ENCODE measurements at regions not wholly inside any gene's neighbourhood (a gene's known extent, or its start where the extent isn't known, plus 50 kb on each side); places are given as distances from the start of the nearest gene placed in this dataset.

- no peak for DNase-seq
Observed at GRCh38 chr12:94813314-94813713, 163.0 kb upstream of the TMCC3 start.

DNA sequence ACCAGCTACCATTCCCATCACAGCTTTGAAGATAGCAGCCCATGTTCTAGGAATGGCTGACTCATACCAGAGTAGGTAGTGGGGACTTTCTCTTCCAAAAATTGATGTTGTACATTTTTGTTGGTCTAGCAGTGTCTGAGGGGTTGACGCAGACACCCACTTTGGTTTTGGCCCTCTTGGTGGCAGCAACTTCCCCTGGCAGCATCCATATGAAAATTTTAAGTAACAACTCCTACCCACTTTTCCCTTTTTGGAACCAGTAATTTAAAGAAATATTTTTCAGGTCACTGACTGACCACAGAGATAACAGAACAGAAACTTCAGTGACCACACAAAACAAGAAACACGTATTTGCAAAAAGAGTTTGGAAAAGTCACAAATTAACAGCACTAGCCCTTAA lies 162.0 kb upstream of the TMCC3 start:
- DNase-seq, result no peak

DNA sequence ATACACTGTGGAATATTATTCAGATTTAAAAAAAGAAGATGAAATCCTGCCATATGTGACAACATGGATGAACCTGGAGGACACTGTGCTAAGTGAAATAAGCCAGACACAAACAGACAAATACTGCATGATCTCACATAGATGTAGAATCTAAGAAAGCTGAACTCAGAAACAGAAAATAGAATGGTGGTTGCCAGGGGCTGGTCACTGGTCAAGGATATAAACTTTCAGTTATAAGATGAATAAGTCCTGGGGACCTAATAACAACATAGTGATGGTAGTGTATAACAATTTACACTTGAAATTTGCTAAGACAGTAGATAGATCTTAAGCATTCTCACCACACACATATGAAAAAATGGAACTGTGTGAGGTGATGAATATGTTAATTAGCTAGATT lies 161.3 kb upstream of the TMCC3 start:
- no peak for DNase-seq

GRCh38 chr12:94807951-94808350 lies 157.6 kb upstream of the TMCC3 start:
- DNase-seq, result no peak

GRCh38 chr12:94806617-94807016 lies 156.3 kb upstream of the TMCC3 start:
- no peak for DNase-seq

- DNase-seq, result no peak
Observed at GRCh38 chr12:94805749-94806529, 155.6 kb upstream of the TMCC3 start.

GRCh38 chr12:94803939-94804338 lies 153.6 kb upstream of the TMCC3 start:
- DNase-seq, result no peak

- DNase-seq, result no peak
Observed at GRCh38 chr12:94802796-94803195, 152.4 kb upstream of the TMCC3 start.

DNA sequence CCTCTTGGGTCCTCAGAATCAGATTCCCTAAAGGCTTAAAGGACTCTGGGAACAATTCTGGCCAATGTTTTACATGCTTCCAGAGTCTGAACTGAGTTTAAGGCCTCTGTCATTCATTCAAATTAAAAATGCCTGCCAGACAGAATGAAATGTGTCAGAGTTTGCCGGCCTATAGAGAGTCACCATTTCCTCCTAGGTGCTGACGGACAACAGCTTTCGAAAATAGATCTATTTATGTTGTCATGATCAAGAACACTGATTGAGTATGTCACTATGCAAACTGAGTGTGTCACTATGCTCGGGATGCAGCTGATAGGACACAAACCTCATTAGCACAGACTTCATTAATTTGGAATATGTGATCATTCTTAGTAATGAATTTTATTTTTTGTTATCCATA lies 151.4 kb upstream of the TMCC3 start:
- DNase-seq, result no peak

DNA sequence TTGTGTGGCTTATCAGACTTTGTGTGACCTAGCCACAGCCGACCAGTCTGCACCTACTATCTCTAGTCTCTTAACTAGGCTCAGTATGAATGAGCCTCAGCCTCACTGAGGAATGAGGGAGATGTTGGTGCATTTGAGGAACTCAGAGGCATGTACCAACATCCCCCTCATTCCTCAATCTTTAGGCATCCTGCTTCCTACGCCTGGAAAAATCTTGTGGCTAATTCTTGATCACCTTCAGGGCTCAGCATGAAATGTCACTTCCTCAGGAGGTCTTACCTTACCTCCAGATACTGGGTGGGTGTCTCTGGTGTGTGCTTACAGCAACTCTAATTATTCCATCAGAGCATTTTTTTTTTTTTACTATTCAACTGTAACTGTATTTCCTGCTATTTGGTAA lies 148.8 kb upstream of the TMCC3 start:
- DNase-seq, result no peak

GRCh38 chr12:94798113-94798512 lies 147.8 kb upstream of the TMCC3 start:
- DNase-seq, result no peak

- no peak for DNase-seq
Observed at GRCh38 chr12:94795520-94795919, 145.2 kb upstream of the TMCC3 start.

DNA sequence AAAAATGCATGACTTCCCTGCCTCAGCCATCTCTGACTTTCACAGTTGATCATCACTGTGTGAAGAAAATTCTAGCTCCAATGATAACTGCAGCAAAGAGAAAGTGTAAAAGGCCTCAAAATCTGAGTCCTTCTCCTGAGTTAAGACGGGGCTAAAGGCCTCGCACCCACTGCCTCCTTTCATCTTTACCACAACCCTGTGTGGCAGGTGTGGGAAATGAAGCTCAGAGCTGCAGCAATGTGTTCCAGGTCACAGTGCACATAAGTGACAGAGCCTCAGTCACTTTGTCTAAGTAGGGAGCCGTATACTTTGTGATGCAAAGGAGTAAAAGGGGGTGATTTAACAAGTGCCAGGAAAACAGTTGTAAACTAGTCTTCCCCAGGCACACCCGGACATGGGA lies 144.7 kb upstream of the TMCC3 start:
- no peak for DNase-seq

- no peak for DNase-seq
Observed at GRCh38 chr12:94793191-94793595, 142.8 kb upstream of the TMCC3 start.

DNA sequence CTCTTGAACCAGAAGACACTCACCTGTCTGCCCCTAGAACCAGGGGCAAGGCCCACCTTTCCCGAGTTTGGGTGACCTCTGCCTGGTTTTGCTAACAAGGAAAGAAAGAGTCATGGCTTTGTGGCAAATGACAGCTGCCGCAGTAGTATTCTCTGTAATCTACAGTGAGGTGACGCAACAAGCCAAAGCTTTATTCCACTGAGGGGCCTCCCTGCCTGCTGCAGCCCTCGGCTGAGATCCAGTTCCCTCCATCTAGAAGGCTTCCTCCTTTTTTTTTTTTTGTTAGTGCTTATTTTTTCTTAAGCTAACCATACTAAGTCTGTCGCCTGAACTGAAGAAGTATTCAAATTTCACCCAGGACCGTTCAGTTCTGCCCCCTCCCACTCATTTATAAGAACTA lies 142.3 kb upstream of the TMCC3 start:
- DNase-seq, result peak in 1 of 2 donors; percentile 16

- DNase-seq, result no peak
Observed at GRCh38 chr12:94791933-94792332, 141.6 kb upstream of the TMCC3 start.

DNA sequence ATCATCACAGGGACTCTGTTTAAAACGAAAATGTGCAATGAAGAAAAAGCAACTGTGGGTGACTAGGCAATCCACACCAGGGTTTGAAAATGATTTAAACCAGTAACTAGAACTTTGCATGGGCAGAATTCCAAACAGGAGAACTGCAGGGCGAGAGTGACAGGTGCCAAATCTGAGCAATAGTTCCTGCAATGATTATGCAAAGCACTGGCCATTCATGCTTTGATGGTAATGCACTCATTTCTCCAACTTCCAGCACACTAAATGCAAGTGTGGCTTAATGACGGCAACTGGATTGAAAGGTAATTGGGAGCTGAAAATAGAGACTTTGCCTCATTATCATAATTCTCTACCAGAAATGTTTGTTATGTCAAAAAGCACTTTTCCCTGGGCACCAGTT lies 140.5 kb upstream of the TMCC3 start:
- no peak for DNase-seq

DNA sequence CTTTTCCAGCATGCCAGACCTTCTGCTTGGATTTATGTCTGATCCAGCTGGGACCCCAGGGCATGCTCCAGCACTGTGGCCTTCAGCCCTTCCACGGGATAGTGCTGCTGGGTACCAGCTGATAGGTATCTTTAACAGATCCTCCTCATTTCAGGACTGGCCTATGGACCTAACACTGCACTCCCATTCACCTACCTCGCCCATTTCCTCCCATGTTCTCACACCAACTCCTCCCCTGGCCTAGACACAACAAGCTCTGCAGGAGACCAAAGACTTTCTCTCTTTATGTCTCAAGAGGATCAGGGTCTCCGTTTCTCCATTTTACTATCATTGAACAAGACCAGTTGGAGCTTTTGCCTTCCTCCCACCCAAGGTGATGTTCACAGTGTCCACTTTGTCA lies 140.0 kb upstream of the TMCC3 start:
- DNase-seq, result no peak

DNA sequence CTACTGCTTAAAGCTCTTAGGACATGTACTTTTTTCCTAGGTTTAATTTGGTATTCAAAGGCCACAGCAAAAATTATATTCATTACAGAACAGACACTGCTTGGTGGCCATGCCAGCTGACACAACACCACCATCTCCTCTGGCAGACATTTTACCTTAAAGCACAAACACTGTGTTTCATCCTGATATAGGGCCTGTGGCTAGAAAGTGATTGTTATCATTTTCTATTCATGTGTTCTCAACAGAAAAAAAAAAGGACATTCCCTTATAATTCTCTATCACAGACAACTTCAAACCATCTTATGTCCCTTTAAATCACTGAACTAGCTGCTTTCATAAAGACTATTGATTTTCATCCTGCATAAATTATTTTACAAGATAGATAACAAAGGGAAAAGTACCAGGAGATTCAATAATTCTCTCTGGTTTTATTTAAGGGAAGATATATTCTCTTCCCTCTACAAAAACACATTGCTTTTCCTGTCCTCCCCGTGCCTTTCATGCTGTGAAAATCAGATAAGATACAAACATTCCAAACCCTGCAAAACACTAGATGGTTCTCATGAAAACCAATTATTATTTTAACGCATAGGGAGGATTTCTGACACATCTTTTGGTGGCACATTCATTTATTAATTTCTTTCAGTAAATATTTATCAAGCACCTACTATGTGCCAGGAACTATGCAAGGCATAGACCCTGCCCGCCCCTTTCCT lies 139.3 kb upstream of the TMCC3 start:
- DNase-seq, result no peak

- DNase-seq, result no peak
Observed at GRCh38 chr12:94788298-94788697, 137.9 kb upstream of the TMCC3 start.

DNA sequence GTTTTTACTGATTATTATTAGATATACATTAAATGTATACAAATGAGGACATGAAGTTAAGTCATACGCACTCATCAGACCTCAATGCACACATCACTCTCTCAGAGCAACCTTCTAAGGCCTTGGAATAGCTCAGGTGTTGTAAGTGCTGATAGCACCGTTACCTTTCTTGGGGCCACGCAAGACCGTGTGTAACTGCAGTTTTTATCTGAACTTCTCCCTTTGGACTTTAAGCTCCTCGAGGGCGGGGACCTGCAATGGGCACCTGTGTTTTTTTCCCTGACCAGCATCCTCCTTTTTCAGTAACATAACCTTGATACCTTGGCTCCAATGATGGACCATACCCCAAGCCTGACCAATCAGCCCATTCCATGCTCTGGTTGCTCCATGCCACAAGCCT lies 136.5 kb upstream of the TMCC3 start:
- DNase-seq, result no peak

- no peak for DNase-seq
Observed at GRCh38 chr12:94783862-94784261, 133.5 kb upstream of the TMCC3 start.

DNA sequence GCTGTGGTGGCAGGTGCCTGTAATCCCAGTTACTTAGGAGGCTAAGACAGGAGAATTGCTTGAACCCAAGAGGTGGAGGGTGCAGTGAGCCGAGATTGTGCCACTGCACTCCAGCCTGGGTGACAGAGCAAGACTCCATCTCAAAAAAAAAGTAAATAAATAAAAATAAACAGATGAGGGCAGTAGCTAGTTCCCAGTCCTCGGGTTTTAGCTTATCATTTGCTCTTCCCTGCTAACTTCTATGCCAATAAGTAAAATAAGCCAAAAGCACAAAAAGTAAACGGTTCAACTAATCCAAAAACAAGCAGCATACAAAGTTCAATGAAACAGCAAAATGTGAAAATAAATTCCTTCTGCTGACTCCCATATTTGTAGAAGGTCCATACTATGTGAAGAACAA lies 133.0 kb upstream of the TMCC3 start:
- no peak for DNase-seq

GRCh38 chr12:94781835-94782234 lies 131.5 kb upstream of the TMCC3 start:
- DNase-seq, result no peak

DNA sequence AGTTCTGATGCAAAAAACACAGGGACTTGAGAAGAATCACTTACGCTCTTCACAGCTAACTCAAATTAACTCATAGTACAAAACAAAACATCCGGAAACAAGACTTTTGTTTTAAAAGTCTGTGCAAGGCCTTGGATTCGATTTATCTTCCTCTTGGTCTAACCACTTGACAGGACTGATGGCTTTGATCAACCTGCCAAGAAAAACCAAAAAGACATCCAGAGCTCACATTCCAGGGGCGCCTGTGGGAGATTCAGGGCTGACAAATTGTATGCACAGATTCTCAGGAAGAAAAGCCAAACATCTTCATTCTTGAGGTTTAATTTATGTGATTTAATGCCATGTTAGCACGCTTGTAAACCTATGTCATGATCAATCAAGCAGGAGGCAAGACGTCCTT lies 129.1 kb upstream of the TMCC3 start:
- DNase-seq, result no peak

Data from CD4-positive, alpha-beta T cell treated with Interleukin-4 for 1 hour (primary cell).